Ramos (cell line): ENCODE measurements at regions not wholly inside any gene's neighbourhood (a gene's known extent, or its start where the extent isn't known, plus 50 kb on each side); places are given as distances from the start of the nearest gene placed in this dataset.

Experiments used
- in situ Hi-C: fragments of 300-500 bp; cut with MboI; formaldehyde crosslinking; loops from one replicate; pipeline ENCODE4 v1.14.3; 2022; ENCODE audit warnings: low sequenced_read_pairs; ENCODE audit not compliant: unreplicated experiment

- in situ Hi-C loops, result no loop called here
Measured at GRCh38 chr11:111046291-111046690, 199.2 kb upstream of the POU2AF2 start.

GRCh38 chr11:111045874-111046273, 199.7 kb upstream of the POU2AF2 start:
- in situ Hi-C loops, result no loop called here

GRCh38 chr11:111045407-111045803, 200.1 kb upstream of the POU2AF2 start:
- in situ Hi-C loops, result no loop called here

- in situ Hi-C loops, result no loop called here
Measured at GRCh38 chr11:111044751-111045406, 200.6 kb upstream of the POU2AF2 start.

- in situ Hi-C loops, result no loop called here
Measured at GRCh38 chr11:111039982-111040381, 205.5 kb upstream of the POU2AF2 start.

GRCh38 chr11:111035746-111036145, 209.8 kb upstream of the POU2AF2 start:
- in situ Hi-C loops, result no loop called here

- in situ Hi-C loops, result no loop called here
Measured at GRCh38 chr11:111026241-111026640, 219.3 kb upstream of the POU2AF2 start.

GRCh38 chr11:111021131-111021530, 224.4 kb upstream of the POU2AF2 start:
- in situ Hi-C loops, result no loop called here

- in situ Hi-C loops, result no loop called here
Measured at GRCh38 chr11:111019871-111020670, 225.5 kb upstream of the POU2AF2 start.

- in situ Hi-C loops, result no loop called here
Measured at GRCh38 chr11:111019451-111019850, 226.1 kb upstream of the POU2AF2 start.

GRCh38 chr11:111018566-111018965, 227.0 kb upstream of the POU2AF2 start:
- in situ Hi-C loops, result no loop called here

GRCh38 chr11:111012491-111012890, 233.0 kb upstream of the POU2AF2 start:
- in situ Hi-C loops, result no loop called here

GRCh38 chr11:111011275-111011594, 234.3 kb upstream of the POU2AF2 start:
- in situ Hi-C loops, result no loop called here

GRCh38 chr11:111010391-111011274, 234.9 kb upstream of the POU2AF2 start:
- in situ Hi-C loops, result no loop called here

- in situ Hi-C loops, result no loop called here
Measured at GRCh38 chr11:111006227-111006626, 239.3 kb upstream of the POU2AF2 start.

- in situ Hi-C loops, result no loop called here
Measured at GRCh38 chr11:111001986-111002611, 243.4 kb upstream of the POU2AF2 start.

- in situ Hi-C loops, result no loop called here
Measured at GRCh38 chr11:111001081-111001430, 244.5 kb upstream of the POU2AF2 start.

- in situ Hi-C loops, result no loop called here
Measured at GRCh38 chr11:111000400-111001080, 245.0 kb upstream of the POU2AF2 start.

GRCh38 chr11:110992481-110992880, 253.0 kb upstream of the POU2AF2 start:
- in situ Hi-C loops, result no loop called here
